ENCODE measurements at regions not wholly inside any gene's neighbourhood (a gene's known extent, or its start where the extent isn't known, plus 50 kb on each side); places are given as distances from the start of the nearest gene placed in this dataset.

DNA sequence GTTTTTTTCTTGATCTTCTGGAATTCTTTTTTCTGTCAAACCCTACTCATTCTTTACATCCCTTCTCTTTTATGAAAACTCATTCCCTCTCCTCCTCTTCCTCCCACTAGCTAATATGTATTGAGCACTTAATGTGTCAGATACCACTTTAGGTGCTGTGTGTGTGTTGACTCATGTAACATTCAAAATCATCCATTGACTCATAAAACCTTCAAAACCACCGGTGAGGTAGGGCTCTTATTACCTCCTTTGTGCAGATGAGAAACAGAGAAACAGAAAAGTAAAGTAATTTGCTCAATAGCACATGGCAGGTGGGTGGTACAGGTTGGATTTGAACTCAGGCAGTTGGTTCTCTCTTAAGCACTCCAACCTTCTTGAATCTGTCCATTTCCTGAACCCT is 136.3 kb upstream of the NEDD9 start:
- Histone ChIP-seq H3K9me3 (ENCODE audit: low read depth, low read length) (no peaks in the 10 kb centered on the region), H4K20me1 (ENCODE audit: insufficient read depth, low read length) (no peaks in the 10 kb centered on the region), H3K79me2 (ENCODE audit: insufficient read depth, low read length) (no peaks in the 10 kb centered on the region), H3K27ac (ENCODE audit: low read depth, low read length) (no peak overlapping the region), H3K36me3 (ENCODE audit: insufficient read depth, low read length) (no peaks in the 10 kb centered on the region), H3K27me3 (ENCODE audit: insufficient read depth, low read length) (no peaks in the 10 kb centered on the region), H3K4me2 (ENCODE audit: insufficient read depth, low read length) (no peak overlapping the region), H3K4me3 (ENCODE audit: insufficient read depth, low read length) (no peak overlapping the region), H3K4me1 (ENCODE audit: insufficient read depth, low read length) (peaks cover 10% of the 10 kb centered on the region), H2AFZ (ENCODE audit: low read length) (no peak overlapping the region)
- TF ChIP-seq, protein P1, sequence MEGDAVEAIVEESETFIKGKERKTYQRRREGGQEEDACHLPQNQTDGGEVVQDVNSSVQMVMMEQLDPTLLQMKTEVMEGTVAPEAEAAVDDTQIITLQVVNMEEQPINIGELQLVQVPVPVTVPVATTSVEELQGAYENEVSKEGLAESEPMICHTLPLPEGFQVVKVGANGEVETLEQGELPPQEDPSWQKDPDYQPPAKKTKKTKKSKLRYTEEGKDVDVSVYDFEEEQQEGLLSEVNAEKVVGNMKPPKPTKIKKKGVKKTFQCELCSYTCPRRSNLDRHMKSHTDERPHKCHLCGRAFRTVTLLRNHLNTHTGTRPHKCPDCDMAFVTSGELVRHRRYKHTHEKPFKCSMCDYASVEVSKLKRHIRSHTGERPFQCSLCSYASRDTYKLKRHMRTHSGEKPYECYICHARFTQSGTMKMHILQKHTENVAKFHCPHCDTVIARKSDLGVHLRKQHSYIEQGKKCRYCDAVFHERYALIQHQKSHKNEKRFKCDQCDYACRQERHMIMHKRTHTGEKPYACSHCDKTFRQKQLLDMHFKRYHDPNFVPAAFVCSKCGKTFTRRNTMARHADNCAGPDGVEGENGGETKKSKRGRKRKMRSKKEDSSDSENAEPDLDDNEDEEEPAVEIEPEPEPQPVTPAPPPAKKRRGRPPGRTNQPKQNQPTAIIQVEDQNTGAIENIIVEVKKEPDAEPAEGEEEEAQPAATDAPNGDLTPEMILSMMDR (IDR thresholded peaks at IDR 0.05; ENCODE audit: extremely low read depth, low read depth, low read length): no peak
- no peak for DNase-seq (ENCODE audit: insufficient read length, low spot score, missing footprints)

DNA sequence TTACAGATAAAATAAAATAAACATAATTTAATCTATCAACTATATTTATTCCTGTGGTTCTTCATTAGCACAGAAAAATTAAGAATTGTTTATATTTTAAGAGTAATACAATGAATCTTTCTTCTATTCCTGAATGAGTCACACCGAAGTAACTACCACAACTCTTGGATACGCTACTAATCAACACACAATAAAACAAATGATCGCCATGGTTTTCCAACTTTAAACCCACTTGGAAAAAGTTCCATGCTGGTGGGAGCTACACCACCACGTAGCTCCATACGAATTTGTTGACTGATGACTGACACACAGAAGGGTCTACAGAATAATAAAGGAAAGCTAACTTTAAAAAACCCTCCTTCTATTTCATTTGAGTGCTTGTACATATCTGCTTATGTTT is 135.8 kb upstream of the NEDD9 start:
- H4K20me1 ChIP-seq (ENCODE audit: insufficient read depth, low read length): no peaks in the 10 kb centered on the region
- no peak overlapping the region for H3K27ac ChIP-seq (ENCODE audit: low read depth, low read length)
- peaks cover 10% of the 10 kb centered on the region for H3K4me1 ChIP-seq (ENCODE audit: insufficient read depth, low read length)
- no peaks in the 10 kb centered on the region for H3K27me3 ChIP-seq (ENCODE audit: insufficient read depth, low read length)
- H3K36me3 ChIP-seq (ENCODE audit: insufficient read depth, low read length): no peaks in the 10 kb centered on the region
- H2AFZ ChIP-seq (ENCODE audit: low read length): no peak overlapping the region
- TF ChIP-seq, protein P1 (IDR thresholded peaks at IDR 0.05; ENCODE audit: extremely low read depth, low read depth, low read length): no peak
- no peak for DNase-seq (ENCODE audit: insufficient read length, low spot score, missing footprints)
- H3K79me2 ChIP-seq (ENCODE audit: insufficient read depth, low read length): no peaks in the 10 kb centered on the region
- no peaks in the 10 kb centered on the region for H3K9me3 ChIP-seq (ENCODE audit: low read depth, low read length)
- H3K4me3 ChIP-seq (ENCODE audit: insufficient read depth, low read length): no peak overlapping the region
- no peak overlapping the region for H3K4me2 ChIP-seq (ENCODE audit: insufficient read depth, low read length)

DNA sequence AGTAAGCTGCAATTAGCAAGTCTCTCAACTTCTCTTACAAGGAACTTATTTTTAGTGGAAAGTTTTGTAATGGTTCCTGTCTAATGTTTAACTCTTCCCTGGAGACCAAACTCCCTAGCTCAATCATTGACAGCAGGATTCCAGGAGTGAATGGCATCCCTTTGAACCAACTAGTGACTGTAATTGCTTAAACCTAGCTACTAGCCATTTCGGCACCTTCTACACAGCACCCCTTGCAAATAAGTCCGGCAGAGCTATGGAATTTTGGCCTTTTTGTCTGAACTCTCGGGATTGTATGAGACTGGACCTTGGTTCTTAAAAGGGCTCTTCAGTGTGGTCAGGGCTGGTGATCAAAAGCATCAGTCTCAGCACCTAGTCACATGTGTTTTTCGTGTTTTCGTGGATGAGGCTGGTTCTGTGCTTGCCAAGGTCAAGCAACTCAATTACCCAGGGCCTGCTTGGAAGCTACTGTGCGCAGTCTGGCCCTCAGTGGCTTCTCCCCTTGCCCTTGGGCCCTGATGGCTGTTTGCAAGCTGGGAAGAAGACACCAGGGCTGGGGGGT is 135.3 kb upstream of the NEDD9 start:
- Histone ChIP-seq H3K27ac (ENCODE audit: low read depth, low read length) (no peak overlapping the region), H3K4me3 (ENCODE audit: insufficient read depth, low read length) (no peak overlapping the region), H3K36me3 (ENCODE audit: insufficient read depth, low read length) (no peaks in the 10 kb centered on the region), H3K9me3 (ENCODE audit: low read depth, low read length) (no peaks in the 10 kb centered on the region), H3K27me3 (ENCODE audit: insufficient read depth, low read length) (no peaks in the 10 kb centered on the region), H4K20me1 (ENCODE audit: insufficient read depth, low read length) (no peaks in the 10 kb centered on the region), H3K4me1 (ENCODE audit: insufficient read depth, low read length) (peaks cover 10% of the 10 kb centered on the region), H2AFZ (ENCODE audit: low read length) (peak overlapping the region; percentile 14), H3K79me2 (ENCODE audit: insufficient read depth, low read length) (no peaks in the 10 kb centered on the region), H3K4me2 (ENCODE audit: insufficient read depth, low read length) (no peak overlapping the region)
- no peak for DNase-seq (ENCODE audit: insufficient read length, low spot score, missing footprints)
- TF ChIP-seq, protein P1 (IDR thresholded peaks at IDR 0.05; ENCODE audit: extremely low read depth, low read depth, low read length): no peak

DNA sequence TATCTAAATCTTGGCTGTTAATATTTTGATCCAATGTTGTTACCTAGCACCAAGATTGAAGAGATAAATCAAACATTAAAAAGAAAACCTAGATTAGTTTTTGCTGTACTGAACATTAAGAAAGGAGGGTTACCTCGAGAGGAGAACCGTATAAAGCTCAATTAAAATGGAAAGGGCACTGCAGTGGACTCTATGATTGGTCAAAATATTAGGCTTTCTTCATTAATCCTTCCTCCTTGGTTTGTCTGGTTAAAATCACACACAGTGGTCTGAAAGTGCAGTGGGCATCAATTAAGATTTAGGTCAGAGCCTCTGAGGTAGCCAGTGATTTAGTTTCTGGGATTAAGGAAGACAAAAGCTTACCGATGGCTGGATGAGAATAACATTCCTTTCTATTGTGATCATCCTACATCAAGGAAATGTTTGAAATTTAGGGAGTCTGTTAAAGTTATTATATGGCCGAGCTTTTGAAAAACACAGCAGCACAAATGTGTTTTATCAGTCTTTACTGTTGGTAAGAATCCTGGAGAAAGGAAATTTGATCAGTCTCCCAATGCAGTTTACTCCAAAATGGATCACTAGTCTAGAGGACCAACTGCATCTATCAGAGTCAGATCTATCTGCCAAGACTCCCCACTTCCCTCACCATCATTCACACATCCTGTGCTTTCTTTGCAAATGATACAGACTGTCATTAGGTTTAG is 134.6 kb upstream of the NEDD9 start:
- peak overlapping the region; percentile 14 for H2AFZ ChIP-seq (ENCODE audit: low read length)
- no peaks in the 10 kb centered on the region for H3K79me2 ChIP-seq (ENCODE audit: insufficient read depth, low read length)
- H3K4me1 ChIP-seq (ENCODE audit: insufficient read depth, low read length): peaks cover 10% of the 10 kb centered on the region
- TF ChIP-seq, protein P1 (IDR thresholded peaks at IDR 0.05; ENCODE audit: extremely low read depth, low read depth, low read length): no peak
- no peaks in the 10 kb centered on the region for H4K20me1 ChIP-seq (ENCODE audit: insufficient read depth, low read length)
- H3K9me3 ChIP-seq (ENCODE audit: low read depth, low read length): no peaks in the 10 kb centered on the region
- no peak overlapping the region for H3K4me2 ChIP-seq (ENCODE audit: insufficient read depth, low read length)
- no peak overlapping the region for H3K27ac ChIP-seq (ENCODE audit: low read depth, low read length)
- H3K4me3 ChIP-seq (ENCODE audit: insufficient read depth, low read length): no peak overlapping the region
- no peaks in the 10 kb centered on the region for H3K27me3 ChIP-seq (ENCODE audit: insufficient read depth, low read length)
- DNase-seq (ENCODE audit: insufficient read length, low spot score, missing footprints): peak; percentile 79
- H3K36me3 ChIP-seq (ENCODE audit: insufficient read depth, low read length): no peaks in the 10 kb centered on the region
